Common myeloid progenitor, CD34-positive (primary cell): ENCODE measurements at regions not wholly inside any gene's neighbourhood (a gene's known extent, or its start where the extent isn't known, plus 50 kb on each side); places are given as distances from the start of the nearest gene placed in this dataset.

Experiments
- CTCF ChIA-PET: fragments of 350-600 bp; sonication (Branson Sonifier 250); formaldehyde crosslinking; loops from one replicate; lab custom pipeline; 2021; ENCODE audit warnings: antibody characterized with exemption; lab: Charles Lee
- POLR2A ChIA-PET: fragments of 350-600 bp; sonication (Branson Sonifier 250); formaldehyde crosslinking; loops from one replicate; lab custom pipeline; 2021; ENCODE audit warnings: antibody characterized with exemption; lab: Charles Lee
- DNase-seq, 3 donors: peaks; one replicate each; pipeline versions ENCODE4 v3.0.0 to v3.0.0-alpha.2; 2013
- H3K27ac ChIP-seq, 2 experiments: 1 replicate in 1 of 2; 2 replicates in 1 of 2; pipeline ENCODE4 v1.7.0; 2013; ENCODE audit warnings: inconsistent platforms in 2 of 2, low read length in 2 of 2, mild to moderate bottlenecking in 2 of 2, low read depth in 1 of 2, moderate library complexity in 1 of 2; ENCODE audit not compliant: severe bottlenecking in 2 of 2, insufficient read depth in 1 of 2, poor library complexity in 1 of 2
- H3K27me3 ChIP-seq, 5 experiments: replicated peaks in 2 of 5; 1 replicate in 3 of 5; 2 replicates in 2 of 5; pipeline versions ENCODE4 v1.6.1 to v1.7.0; 2013; ENCODE audit warnings: low read length in 4 of 5, mild to moderate bottlenecking in 2 of 5, moderate library complexity in 2 of 5, inconsistent platforms in 1 of 5; ENCODE audit not compliant: insufficient read depth in 5 of 5, control insufficient read depth in 4 of 5
- H3K36me3 ChIP-seq, 4 experiments: 1 replicate in 2 of 4; 2 replicates in 2 of 4; pipeline versions ENCODE4 v1.6.1 to v1.7.0; 2013; ENCODE audit warnings: low read length in 3 of 4, control low read depth in 1 of 4, mild to moderate bottlenecking in 1 of 4; ENCODE audit not compliant: control insufficient read depth in 4 of 4, insufficient read depth in 4 of 4
- H3K4me1 ChIP-seq, 4 experiments: 1 replicate in 3 of 4; 2 replicates in 1 of 4; pipeline versions ENCODE4 v1.6.1 to v1.7.1; 2013; ENCODE audit warnings: low read length in 3 of 4, mild to moderate bottlenecking in 3 of 4, control low read depth in 1 of 4, inconsistent platforms in 1 of 4, moderate library complexity in 1 of 4; ENCODE audit not compliant: control insufficient read depth in 4 of 4, insufficient read depth in 4 of 4; ENCODE audit errors: control extremely low read depth in 1 of 4
- H3K4me3 ChIP-seq, 7 experiments: 1 replicate in 4 of 7; 2 replicates in 3 of 7; pipeline versions ENCODE4 v1.5.1 to v1.7.0; 2013; ENCODE audit warnings: mild to moderate bottlenecking in 7 of 7, low read length in 6 of 7, moderate library complexity in 6 of 7, inconsistent platforms in 2 of 7, low read depth in 2 of 7, control low read depth in 1 of 7; ENCODE audit not compliant: insufficient read depth in 4 of 7, control insufficient read depth in 1 of 7; ENCODE audit errors: extremely low read depth in 1 of 7
- H3K9me3 ChIP-seq, 5 experiments: 1 replicate in 4 of 5; 2 replicates in 1 of 5; pipeline versions ENCODE4 v1.6.1 to v1.7.1; 2013; ENCODE audit warnings: low read length in 4 of 5, mild to moderate bottlenecking in 2 of 5, inconsistent platforms in 1 of 5, low read depth in 1 of 5, moderate library complexity in 1 of 5; ENCODE audit not compliant: control insufficient read depth in 4 of 5, insufficient read depth in 2 of 5; ENCODE audit errors: control extremely low read depth in 1 of 5
- WGBS: methylation state at CpG from one replicate; pipeline ENCODE4 v1.1.5; 2013; ENCODE audit not compliant: insufficient coverage; 5-methylcytosine and 5-hydroxymethylcytosine counted together

GRCh38 chr5:62727184-62727583 lies 148.6 kb downstream of the LRRC70 start:
- H3K36me3 ChIP-seq = no peaks in the 10 kb centered on the region
- H3K4me3 ChIP-seq = no peak overlapping the region
- no peak for DNase-seq
- 100% methylated on average over 1 of the region's 3 CpGs for WGBS
- H3K9me3 ChIP-seq = peaks cover 0 to 2% (median 0%) of the 10 kb centered on the region in 5 experiments
- ChIA-PET CTCF (no interaction called here), POLR2A (no interaction called here)
- H3K4me1 ChIP-seq = peaks cover 0 to 6% (median 3%) of the 10 kb centered on the region in 4 experiments
- H3K27ac ChIP-seq = no peak overlapping the region
- H3K27me3 ChIP-seq = no peaks in the 10 kb centered on the region

GRCh38 chr5:62722360-62722759 lies 143.7 kb downstream of the LRRC70 start:
- Histone ChIP-seq H3K4me3 (no peak overlapping the region), H3K4me1 (peaks cover 2 to 16% (median 9%) of the 10 kb centered on the region in 4 experiments), H3K27ac (no peak overlapping the region), H3K36me3 (no peaks in the 10 kb centered on the region), H3K9me3 (peaks cover 0 to under 1% (median 0%) of the 10 kb centered on the region in 5 experiments), H3K27me3 (no peaks in the 10 kb centered on the region)
- CTCF ChIA-PET = no interaction called here
- POLR2A ChIA-PET = no interaction called here
- 88% methylated on average over 8 of the region's 9 CpGs for WGBS
- DNase-seq = no peak

GRCh38 chr5:62720031-62720441 lies 141.4 kb downstream of the LRRC70 start:
- Histone ChIP-seq H3K27ac (no peak overlapping the region), H3K27me3 (no peaks in the 10 kb centered on the region), H3K4me3 (no peak overlapping the region), H3K36me3 (no peaks in the 10 kb centered on the region), H3K9me3 (no peaks in the 10 kb centered on the region), H3K4me1 (peaks cover 2 to 16% (median 9%) of the 10 kb centered on the region in 4 experiments)
- peak; percentile 72 to 93 (median 90) for DNase-seq
- WGBS = 27% methylated on average over 3 of the region's 7 CpGs
- CTCF ChIA-PET = interaction anchor here (1.9 kb wide), 1 partner anchor 10 kb away, joined by 5 read pairs; no protein-coding TSS in a partner anchor
- POLR2A ChIA-PET = no interaction called here

- no peaks in the 10 kb centered on the region for H3K27me3 ChIP-seq
- CTCF ChIA-PET = interaction anchor here (0.9 to 1.9 kb wide), 3 partner anchors 11 to 136 kb away, joined by 3 to 6 read pairs (median 5); no protein-coding TSS in a partner anchor
- H3K4me3 ChIP-seq = no peak overlapping the region
- no peak for DNase-seq
- 97% methylated on average over 5 of the region's 9 CpGs for WGBS
- H3K36me3 ChIP-seq = no peaks in the 10 kb centered on the region
- H3K4me1 ChIP-seq = peaks cover 2 to 16% (median 9%) of the 10 kb centered on the region in 4 experiments
- H3K27ac ChIP-seq = no peak overlapping the region
- no peaks in the 10 kb centered on the region for H3K9me3 ChIP-seq
- POLR2A ChIA-PET = interaction anchor here (0.5 kb wide), 1 partner anchor 133 kb away, joined by 3 read pairs; no protein-coding TSS in a partner anchor
Measured at GRCh38 chr5:62719061-62719720, 140.6 kb downstream of the LRRC70 start.

GRCh38 chr5:62718324-62718723 lies 139.7 kb downstream of the LRRC70 start:
- Histone ChIP-seq H3K4me1 (peaks cover 2 to 16% (median 9%) of the 10 kb centered on the region in 4 experiments), H3K27me3 (no peaks in the 10 kb centered on the region), H3K27ac (no peak overlapping the region), H3K9me3 (no peaks in the 10 kb centered on the region), H3K4me3 (no peak overlapping the region), H3K36me3 (no peaks in the 10 kb centered on the region)
- POLR2A ChIA-PET = no interaction called here
- peak in 1 of 3 donors; percentile 7 for DNase-seq
- 93% methylated on average over 2 of the region's 2 CpGs for WGBS
- CTCF ChIA-PET = interaction anchor here (0.9 to 1.9 kb wide), 3 partner anchors 10 to 136 kb away, joined by 3 to 6 read pairs (median 5); no protein-coding TSS in a partner anchor

- no peaks in the 10 kb centered on the region for H3K27me3 ChIP-seq
- no peak overlapping the region for H3K4me3 ChIP-seq
- WGBS = 100% methylated on average over 1 of the region's 2 CpGs
- POLR2A ChIA-PET = no interaction called here
- H3K36me3 ChIP-seq = no peaks in the 10 kb centered on the region
- peaks cover 2 to 16% (median 9%) of the 10 kb centered on the region in 4 experiments for H3K4me1 ChIP-seq
- H3K27ac ChIP-seq = no peak overlapping the region
- CTCF ChIA-PET = interaction anchor here (1.9 kb wide), 1 partner anchor 9 kb away, joined by 6 read pairs; no protein-coding TSS in a partner anchor
- no peak for DNase-seq
- no peaks in the 10 kb centered on the region for H3K9me3 ChIP-seq
Measured at GRCh38 chr5:62717301-62717933, 138.8 kb downstream of the LRRC70 start.

- Histone ChIP-seq H3K4me1 (peaks cover 0 to 1% (median 0%) of the 10 kb centered on the region in 4 experiments), H3K36me3 (no peaks in the 10 kb centered on the region), H3K9me3 (no peaks in the 10 kb centered on the region), H3K27me3 (no peaks in the 10 kb centered on the region), H3K4me3 (no peak overlapping the region), H3K27ac (no peak overlapping the region)
- ChIA-PET POLR2A (no interaction called here), CTCF (no interaction called here)
- WGBS = 87% methylated on average over 2 of the region's 2 CpGs
- DNase-seq = no peak
Measured at GRCh38 chr5:62714296-62714695, 135.7 kb downstream of the LRRC70 start.
